IPS DF 4.7 (cell line): ENCODE measurements at regions not wholly inside any gene's neighbourhood (a gene's known extent, or its start where the extent isn't known, plus 50 kb on each side); places are given as distances from the start of the nearest gene placed in this dataset.

Source experiments
- DNase-seq: peaks from one replicate; pipeline ENCODE4 v3.0.0-alpha.2; 2013; ENCODE audit warnings: low spot score; ENCODE audit errors: extremely low read depth

DNA sequence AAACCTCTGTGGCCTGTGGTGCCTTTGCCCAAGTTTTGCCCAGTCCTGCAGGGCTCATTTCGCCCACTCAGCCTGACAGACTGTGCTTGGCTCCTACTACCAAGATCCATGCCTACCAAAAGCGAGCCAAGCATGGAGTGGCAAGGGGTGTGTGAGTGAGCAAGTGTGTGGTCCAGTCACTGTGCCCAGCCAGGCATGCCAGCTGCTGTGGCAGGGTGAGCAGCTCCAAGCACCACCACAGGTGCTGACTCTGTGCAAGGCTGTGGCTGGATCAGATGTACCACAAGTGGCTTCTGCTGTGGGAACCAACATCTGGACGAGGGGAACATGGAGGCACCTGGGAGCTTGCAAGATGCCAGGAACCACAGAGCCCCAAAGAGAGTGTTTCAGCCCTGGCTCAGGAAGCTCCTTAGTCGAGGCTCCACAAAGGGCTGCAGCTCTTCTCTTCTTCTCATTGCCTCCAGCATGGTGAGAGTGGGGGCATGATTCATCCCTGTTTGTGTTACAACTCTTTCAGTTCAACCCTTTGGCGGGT lies 1564.2 kb upstream of the MIR17HG start:
- no peak for DNase-seq

DNA sequence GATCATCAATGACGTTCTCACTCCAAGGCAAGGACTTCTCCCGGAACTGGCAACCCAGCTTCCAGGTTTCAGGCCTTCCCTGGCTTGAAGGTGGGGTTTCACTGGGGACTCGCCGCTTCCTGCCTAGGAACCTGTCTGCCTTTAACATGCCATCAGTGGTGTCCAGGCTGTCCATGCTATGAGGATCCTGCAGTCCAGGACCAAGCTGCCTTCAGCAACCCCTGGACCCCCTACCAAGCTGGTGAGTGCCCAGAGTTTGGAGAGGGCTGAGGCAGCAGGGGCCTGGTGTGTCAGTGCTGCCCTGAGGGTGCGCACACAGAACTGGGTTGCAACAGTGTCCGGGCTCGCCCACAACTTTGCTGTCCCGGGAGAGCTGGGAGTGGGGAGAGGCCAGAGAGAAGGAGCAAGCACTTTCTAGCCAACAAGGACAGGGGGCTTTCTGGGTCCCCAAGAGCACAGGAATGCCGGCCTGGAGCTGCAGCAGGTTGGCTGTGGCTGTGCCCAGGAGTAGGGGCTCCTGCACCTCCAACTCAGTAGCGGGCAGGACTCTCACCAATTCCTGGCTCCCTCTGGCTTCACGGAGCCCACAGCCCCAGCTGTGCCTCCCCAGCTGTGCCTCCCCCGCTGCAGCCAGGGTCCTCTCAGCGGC lies 1563.2 kb upstream of the MIR17HG start:
- DNase-seq: no peak

DNA sequence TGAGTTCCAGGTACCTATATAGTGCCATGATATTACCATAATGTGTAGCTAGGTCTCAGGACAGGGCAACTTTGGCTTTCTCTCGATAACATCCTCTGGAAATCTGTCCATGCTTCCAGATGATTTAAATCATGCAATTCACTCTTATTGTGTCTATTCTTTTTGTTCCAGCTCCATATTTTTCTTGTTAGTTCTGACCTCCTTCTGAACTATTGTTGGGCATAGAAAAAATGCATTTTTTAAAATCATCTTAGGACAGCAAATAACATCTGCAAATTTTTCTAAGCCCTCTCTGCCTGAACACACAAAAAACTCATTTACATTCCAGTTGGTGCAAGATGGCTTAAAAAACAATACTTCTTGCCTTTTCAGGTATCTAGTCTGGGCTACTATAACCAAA lies 1561.0 kb upstream of the MIR17HG start:
- no peak for DNase-seq

DNA sequence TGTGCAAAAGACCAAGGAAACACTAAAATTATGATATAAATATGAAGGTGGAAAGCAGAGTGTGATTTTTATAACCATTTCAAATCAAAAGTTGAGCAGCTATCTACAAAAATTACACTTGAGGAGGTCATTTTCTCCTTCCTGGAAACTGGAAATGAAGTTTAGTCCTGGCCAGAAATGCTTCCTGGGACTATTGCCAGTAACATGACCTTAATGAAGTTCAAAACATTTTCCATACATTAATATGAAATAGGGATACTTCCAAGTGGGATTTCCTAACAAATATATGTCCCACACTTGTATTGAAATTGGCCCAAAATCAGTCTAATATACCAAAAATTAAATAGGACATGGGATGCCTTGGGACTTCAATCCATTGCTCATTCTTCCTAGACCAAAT lies 1556.8 kb upstream of the MIR17HG start:
- DNase-seq: no peak

DNA sequence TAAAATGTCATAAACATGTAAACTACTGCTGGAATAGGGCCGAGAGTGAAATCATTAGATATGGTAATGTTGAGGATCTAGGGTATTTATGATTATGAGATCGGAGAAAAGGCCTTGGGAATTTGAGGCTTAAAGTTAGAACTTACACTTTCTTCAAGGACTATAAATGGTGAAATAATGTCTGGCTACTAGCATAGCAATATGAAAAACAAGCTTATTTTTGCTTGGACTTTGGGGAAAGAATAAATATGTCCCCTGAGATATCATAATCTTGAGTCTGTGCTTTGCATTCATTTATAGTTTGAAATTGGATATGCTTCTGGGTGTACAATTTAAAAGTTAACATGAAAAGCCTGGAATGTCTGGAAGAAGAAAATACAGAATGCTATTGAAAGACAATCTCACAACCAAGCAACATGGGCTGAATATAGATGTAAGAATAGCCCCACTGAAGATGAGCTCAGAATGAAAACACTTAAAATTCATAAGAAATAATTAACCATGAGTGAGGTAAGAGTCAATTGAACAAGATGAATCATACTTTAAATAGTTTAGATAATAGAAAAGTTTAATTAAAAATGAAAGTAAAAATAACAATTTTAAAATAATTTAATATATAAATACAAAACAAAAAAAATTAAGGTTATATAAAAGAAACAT lies 1555.4 kb upstream of the MIR17HG start:
- DNase-seq: no peak

DNA sequence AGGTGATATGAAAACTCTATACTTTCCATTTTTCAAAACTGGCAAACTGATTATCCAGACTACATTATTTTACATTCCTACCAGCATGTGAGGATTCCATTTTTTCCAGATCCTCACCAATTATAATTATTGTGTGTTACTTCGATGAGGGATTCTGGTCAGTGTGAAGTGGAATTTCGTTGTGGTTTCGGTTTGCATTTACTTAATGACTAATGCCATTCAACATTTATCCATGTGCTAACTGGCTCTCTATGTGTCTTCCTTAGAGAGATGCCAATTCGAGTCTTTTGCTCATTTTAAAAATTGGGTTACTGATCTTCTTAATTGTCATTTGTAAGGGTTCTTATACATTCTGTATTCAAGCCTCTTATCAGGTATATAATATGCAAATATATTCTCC lies 1551.3 kb upstream of the MIR17HG start:
- no peak for DNase-seq

DNA sequence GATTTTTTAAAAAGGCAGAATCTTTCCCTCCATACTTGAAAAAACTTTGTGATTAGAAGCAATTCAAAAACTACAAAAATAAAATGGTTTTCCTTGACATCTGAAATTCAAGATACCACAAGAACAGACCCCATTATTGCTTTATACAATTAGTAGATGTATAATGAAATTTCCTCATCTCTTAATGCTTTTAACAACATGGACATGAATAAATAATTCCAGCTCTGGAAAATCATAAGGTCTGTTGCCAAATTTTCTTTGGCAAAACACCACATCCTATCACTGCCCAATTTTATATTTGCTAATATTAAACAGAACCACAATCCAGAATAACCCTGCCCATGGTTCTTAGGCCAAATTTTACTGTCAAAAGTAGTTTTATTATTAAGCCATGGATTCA lies 1543.6 kb upstream of the MIR17HG start:
- DNase-seq: no peak

DNA sequence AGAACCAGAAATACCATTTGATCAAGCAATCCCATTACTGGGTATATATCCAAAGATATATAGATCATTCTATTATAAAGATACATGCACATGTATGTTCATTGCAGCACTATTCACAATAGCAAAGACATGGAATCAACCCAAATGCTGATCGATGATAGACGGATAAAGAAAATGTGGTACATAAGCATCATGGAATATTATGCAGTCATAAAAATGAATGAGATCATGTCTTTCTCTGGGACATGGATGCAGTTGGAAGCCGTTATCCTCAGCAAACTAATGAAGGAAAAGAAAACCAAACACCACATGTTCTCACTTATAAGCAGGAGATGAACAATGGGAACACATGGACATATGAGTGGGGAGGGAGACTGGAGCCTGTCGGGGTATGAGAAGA lies 1540.9 kb upstream of the MIR17HG start:
- no peak for DNase-seq

DNA sequence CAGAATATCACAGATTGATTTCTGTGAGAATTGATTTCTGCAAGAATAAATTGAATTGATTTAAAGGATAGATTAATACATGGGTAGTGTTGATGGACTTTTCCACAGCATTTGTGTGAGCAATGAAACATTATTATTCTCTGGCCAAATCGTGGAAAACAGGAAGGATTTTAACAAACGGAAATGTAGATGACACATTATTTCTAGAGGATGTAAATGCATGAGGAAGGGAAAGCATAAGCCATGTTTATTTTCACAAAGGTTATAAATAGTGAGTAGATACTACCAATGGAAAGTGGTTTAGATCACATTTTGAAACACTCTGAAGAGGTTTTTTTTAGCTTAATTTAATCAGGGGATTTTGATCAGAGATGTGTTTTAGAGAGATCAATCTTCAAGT lies 1534.6 kb upstream of the MIR17HG start:
- DNase-seq: no peak

DNA sequence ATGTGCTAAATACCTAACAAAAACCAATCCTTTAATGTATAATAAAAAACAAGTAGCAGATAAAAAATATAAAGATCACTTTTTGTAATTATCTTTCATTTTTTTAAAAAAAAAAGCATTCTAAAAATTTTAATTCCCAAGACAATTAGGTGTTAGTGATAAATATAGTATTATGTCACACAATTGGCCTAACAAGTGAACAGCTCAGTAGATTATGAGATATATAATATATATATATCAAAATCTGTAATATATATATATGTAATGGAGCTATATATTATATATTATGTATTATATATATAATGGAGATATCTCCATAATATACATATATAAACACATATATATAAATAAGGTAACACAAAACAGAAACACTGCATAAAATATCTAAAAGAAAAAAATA lies 1531.1 kb upstream of the MIR17HG start:
- no peak for DNase-seq

DNA sequence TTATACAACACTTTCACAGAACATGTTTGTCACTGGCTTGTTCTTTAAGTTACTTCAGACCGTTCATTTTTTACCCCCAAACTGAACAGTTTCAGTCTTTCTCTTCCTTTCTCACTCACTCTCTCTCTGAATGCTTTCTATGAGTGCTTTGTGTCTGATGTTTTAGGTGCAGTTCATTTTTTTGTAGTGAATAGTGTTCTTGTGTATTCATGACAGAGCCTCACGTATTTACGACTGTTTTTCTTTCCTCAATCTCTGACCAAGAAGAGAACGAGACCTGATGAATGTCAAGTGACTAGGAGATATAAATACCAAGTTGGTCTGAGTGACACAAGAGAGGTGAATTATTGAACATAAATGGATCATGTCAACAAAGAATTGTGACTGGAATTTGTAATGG lies 1525.0 kb upstream of the MIR17HG start:
- no peak for DNase-seq

DNA sequence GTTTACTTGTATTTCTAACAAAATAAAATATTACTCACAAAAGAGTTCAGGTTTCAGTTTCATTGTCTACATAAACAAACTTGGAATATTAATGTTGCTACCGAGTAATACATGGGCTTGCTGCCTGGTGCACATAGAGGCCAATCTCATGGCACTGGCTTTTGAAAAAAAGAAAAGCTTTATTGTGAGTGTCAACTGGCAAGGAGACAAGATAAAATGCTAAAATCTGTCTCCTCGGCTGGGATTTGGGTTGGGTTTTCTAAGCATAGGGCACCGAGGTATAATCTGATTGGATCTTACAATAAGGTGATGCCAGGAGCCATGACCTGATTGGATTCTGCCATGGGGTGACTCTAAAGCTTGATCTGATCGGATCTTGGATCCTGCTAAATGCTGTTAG lies 1519.9 kb upstream of the MIR17HG start:
- DNase-seq: no peak

DNA sequence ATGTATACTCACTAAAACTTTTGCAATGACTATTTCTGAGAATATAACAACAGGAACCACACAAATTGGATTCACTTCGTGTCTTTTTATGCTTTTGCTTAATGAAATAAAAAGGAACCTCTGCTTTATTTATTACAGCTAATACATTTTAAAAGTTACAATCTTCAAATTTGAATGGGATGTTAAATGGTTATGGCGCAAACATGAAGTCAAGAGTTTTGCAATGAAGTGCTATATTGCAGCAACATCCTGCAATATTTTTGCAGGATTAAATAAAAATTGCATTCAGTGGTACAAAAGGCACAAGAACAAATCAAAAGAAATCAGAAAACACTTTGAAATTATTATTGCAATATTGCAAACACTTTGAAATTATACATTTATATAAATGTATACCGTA lies 1519.0 kb upstream of the MIR17HG start:
- no peak for DNase-seq

DNA sequence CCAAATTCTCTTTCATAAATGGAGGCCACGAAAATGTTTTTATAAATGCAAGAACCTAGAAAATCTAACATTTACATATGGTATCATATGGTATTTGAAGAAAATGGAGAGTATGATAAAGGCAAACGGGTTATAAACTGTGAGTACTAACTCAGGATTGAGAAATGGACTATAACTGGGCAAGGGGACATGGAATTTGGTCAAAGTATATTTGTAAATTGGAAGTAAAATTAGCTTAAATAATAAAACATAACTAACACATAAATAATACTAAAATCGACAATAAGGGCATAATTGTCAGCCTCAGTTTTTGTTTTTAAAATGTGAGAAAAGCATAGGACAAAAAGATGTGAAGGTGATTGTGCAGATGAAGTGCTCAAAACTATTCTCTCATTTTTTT lies 1516.3 kb upstream of the MIR17HG start:
- no peak for DNase-seq

DNA sequence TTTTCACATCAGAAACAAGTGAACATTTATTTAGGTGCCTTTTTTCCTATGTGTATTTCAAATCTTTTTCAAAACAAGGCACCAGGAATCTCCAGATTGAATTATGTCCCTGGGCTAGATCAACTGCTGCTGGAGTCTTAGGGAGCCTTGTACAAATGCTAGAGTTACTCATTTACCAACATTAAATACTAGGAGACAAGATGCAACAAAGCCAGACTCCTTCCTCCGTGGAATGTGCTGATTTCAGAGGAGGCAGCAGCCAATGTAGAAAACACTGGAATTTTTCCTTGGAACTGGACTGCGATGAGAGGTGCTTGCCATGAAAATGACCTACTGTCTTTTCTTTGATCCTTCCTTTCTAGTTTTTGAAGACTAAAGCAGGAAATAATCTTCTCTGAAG lies 1514.7 kb upstream of the MIR17HG start:
- no peak for DNase-seq

DNA sequence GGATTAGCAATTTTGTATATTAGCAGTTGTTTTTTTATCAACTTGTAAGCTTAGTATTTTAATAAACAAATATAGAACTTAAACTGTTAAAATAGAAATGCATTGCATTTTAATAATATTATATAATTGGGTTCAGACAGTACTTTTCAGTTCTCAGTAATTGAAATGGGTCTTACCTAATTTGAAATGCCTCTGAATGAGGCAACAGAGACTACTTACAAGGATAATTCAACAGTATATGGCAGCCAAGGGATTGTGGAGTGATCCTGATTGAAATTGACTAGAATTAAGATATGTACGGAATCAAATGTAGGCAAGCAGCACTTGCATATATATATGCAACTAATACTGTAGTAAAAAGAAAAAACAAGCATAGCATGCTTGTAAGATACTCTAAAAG lies 1503.9 kb upstream of the MIR17HG start:
- no peak for DNase-seq

DNA sequence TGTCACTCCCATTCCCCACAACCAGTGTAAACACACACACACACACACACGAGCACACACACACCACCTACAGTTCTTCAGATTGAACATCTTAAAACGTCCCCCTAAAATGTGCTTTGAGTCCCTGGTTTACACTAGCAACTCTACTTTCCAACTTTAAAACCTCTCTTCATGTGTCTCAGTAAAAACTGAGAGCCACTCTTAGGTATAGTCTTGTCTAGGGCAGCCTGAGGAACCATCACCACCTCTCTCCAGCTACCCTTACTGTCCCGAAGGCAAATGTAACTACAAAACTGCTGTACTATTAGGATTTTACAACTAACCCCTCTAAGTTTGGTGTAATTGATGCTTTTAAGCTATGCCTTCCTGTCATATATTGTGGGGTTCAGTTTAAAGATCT lies 1501.6 kb upstream of the MIR17HG start:
- DNase-seq: no peak

DNA sequence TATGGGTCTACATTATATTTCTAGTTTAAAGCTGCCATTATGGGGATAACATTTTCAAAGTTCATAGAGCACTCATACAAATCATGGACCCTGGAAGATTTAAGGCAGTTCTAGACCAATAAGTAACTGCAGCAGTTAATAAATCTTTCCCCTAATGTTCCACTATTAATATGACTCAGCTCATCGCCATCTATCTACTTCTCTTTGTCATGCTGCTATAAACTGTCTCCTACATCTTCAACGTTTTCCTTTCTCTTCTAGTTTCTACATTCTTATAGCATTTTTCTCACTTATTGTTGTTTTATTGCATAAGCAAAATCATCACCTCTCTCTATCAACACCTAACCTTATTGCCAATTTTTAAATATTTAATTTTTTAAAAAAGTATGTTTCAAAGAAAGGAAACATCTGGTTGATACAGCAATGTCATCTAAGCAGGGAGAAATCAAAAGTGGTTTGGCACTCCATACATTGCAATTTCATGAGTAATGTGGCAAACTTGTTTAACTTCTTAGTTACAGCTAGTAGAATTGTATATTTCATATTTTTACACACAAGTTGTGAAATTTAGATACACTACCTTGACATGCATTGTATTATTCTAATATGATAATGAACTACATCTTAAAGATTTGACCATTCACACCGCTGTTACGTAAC lies 1500.4 kb upstream of the MIR17HG start:
- DNase-seq: no peak

DNA sequence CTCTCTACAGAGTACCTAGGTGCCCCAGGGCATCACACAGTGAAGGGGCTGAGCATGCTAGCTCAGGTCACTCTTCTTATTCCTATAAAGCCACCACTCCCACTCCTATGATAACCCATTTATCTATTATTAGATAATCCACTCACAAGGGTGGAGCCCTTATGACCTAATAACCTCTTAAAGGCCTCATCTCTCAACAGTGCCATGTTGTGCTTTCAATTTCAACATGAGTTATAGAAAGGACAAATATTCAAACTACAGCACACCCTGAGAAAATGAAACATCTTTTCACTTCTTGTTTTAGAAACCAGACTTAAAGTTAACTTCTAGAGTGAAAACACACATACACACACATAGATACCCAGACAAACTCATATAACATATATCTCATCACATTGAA lies 1494.9 kb upstream of the MIR17HG start:
- DNase-seq: no peak

DNA sequence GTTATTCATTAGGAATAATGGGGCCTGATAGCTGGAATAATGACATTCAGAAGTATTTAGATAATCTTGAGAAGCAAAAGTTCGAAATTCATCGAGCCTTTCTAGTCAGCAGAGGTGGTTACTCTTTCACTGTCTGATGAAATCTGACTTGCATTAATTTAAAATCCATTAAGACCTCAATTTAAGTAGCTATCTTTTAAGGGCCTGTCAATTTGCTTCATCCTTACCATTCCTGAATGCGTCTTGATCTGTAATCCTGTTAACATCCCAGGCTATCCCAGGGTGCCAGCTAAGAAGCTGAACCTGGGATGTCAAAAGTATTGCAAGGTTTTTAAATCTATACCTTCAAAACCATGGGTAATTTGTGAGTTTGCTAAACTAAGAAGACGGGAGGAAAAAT lies 1491.0 kb upstream of the MIR17HG start:
- no peak for DNase-seq

DNA sequence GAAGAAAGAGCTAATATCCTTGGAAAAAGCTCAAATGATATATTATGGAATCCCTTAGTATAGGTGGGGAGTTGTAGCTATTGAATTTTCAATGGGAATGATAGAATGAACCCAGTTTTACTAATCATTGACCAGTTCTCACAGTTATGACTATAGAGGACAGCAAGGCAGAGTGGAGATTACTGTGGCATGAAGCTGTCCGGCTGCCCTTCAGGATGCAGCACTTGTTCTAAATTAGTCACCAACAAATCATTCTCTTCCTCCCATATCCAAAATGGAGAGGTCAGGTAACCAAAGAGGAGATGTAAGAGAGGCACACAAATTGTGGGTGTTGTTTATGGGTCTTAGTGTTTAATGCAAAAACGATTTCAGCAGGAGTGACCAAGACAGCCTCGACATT lies 1490.0 kb upstream of the MIR17HG start:
- no peak for DNase-seq

DNA sequence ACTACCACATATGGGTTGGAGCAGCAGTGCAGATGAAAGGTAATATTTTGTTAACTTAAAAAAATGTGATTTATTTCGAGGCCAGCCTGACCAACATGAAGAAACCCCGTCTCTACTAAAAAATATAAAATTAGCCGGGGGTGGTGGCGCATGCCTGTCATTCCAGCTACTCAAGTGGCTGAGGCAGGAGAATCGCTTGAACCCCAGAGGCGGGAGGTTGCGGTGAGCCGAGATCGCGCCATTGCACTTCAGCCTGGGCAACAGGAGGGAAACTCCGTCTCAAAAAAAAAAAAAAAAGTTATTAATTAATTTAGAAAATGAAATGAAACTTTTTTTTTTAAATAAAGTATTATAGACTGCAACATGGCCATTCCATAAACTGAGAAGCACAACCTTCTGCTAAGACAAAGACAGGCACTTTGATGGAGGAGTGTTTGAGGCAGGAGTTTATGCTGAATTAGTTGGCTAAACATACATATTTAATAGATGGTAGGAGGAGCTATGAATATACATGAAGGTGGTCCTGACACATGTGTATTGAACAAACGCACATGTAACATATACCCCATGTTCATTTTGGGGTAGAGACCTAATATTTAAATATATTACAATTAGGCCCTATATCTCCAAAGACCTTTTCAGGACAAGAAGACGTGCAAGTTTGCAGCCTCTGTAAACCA lies 1485.3 kb upstream of the MIR17HG start:
- no peak for DNase-seq
